GM13976 (cell line): ENCODE measurements at regions not wholly inside any gene's neighbourhood (a gene's known extent, or its start where the extent isn't known, plus 50 kb on each side); places are given as distances from the start of the nearest gene placed in this dataset.

Source experiments
- DNase-seq: peaks from one replicate; pipeline ENCODE4 v3.0.0; 2012; ENCODE audit warnings: low spot score
- in situ Hi-C: fragments of 300-500 bp; cut with MboI; formaldehyde crosslinking; loops from one replicate; pipeline ENCODE4 v1.12.0; 2022; ENCODE audit warnings: low sequenced_read_pairs, mixed read lengths, inconsistent platforms; ENCODE audit not compliant: unreplicated experiment
- TF ChIP-seq, protein P1 (sequence below): IDR thresholded peaks from 2 replicates; pipeline ENCODE4 v1.5.1; 2012; ENCODE audit warnings: borderline replicate concordance, mild to moderate bottlenecking; ENCODE audit not compliant: insufficient read depth; ENCODE audit errors: extremely low read depth, missing control alignments, control extremely low read depth

DNA sequence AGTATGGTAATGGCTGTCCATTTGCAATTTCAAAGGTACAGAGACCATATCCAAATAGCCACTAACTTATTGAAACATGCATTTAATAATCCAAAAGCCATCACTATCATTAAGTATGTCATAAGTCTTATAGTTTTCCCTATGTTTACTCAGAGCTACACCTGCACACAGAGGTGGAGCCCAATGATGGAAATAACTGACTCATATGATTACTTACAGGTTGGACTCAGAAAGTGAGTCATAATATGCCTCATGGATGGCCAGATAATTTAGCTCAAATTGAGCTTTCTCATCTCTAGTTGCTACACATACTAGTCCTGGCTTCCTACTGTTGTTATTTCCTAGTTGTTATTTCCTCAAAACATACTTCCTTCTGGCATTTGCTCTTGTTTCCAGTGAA is 104.4 kb upstream of the KHDRBS2 start:
- TF ChIP-seq, protein P1, sequence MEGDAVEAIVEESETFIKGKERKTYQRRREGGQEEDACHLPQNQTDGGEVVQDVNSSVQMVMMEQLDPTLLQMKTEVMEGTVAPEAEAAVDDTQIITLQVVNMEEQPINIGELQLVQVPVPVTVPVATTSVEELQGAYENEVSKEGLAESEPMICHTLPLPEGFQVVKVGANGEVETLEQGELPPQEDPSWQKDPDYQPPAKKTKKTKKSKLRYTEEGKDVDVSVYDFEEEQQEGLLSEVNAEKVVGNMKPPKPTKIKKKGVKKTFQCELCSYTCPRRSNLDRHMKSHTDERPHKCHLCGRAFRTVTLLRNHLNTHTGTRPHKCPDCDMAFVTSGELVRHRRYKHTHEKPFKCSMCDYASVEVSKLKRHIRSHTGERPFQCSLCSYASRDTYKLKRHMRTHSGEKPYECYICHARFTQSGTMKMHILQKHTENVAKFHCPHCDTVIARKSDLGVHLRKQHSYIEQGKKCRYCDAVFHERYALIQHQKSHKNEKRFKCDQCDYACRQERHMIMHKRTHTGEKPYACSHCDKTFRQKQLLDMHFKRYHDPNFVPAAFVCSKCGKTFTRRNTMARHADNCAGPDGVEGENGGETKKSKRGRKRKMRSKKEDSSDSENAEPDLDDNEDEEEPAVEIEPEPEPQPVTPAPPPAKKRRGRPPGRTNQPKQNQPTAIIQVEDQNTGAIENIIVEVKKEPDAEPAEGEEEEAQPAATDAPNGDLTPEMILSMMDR, result no peak
- no peak for DNase-seq
- in situ Hi-C loops, result no loop called here

DNA sequence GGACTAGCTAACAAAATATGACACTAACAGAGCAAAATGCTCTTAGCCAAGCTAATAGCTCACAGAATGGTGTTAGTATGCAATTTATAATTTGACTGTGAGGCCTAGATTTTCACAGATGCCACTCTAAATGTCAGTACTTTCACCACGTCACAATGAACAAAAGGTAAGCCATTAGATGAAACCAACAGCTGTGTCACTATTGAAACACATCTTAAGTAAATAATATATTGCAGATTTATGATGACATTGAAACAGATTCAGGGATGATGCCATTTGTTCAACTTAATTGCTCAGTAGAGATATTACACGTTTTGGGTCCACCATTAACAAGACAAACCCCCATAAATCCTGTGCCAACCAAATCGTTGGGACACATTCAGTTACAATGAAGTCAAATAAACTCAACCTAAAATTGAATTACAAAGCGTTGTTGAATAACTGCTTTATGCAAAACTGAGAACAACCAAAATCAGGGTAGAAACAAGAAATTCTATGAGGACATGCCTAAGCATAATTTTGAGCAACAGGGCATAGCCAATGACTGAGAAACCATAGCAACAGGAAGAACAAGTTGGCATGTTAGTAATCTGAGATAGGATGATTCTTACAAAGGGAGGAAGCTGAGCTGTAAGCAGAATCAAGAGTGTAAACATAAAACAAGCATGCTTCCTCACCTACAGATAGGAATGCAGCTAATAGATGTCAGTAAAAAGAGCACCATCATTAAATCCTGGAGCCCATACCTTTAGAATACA is 85.6 kb upstream of the KHDRBS2 start:
- in situ Hi-C loops, result no loop called here
- TF ChIP-seq, protein P1, result no peak
- no peak for DNase-seq

GRCh38 chr6:62367601-62368000 is 81.6 kb upstream of the KHDRBS2 start:
- DNase-seq, result peak; percentile 17
- TF ChIP-seq, protein P1, result no peak
- in situ Hi-C loops, result no loop called here

DNA sequence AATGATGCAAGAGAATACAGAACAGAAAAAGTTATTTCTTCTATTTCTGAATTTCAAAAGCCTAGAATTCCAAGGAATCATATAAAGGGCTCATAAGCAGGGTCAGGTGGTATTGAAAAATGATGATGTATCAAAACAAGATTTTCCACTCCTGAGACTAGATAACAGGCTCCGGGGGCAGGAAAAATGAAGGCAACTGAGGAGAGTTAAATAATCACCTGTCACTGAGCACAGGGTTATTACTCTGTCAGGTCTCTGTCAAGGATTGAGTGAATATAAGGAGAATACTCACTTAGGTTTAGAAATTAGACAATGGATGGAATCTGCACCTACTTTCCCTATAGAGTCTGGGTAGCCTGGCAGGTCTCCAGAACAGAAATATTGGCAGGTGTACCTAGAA is 76.1 kb upstream of the KHDRBS2 start:
- DNase-seq, result no peak
- TF ChIP-seq, protein P1, result no peak
- in situ Hi-C loops, result no loop called here

DNA sequence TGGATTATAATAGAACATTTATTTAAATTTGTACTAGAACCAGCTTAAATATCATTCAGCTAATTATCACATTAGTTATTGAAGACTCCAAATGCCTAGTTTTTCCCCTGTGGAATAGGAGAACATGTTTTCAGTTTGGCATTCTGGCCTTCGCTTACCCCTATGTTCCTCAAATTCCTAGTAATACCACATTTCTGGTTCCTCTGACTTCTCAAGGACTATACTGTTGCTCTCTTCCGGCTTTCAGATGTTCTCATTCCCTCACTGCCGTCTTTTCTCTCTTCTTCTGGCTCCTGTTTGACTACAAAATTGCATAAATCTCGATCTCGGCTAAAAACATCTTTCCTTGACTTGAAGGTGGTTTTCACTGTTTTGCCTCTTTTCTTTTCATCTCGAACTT is 71.8 kb upstream of the KHDRBS2 start:
- no peak for DNase-seq
- in situ Hi-C loops, result no loop called here
- TF ChIP-seq, protein P1, result no peak

DNA sequence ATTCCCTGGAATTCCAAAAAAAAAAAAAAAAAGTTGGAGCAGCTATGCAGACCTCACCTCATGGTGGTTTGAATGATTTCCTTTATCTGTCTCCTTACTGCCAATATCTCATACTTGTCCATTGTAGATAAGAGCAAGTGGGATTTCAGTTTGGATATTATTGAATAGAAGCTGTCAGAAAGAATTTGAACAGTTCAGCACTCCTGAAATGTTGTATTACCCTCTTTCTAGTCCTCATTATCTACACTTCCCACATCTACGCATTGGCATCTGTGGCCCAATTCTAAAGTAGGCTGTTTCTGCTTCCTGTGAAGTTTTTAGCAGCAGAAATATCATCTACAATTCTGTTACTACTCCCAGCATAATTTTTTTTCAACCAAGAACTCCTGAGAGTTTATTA is 68.2 kb upstream of the KHDRBS2 start:
- no peak for DNase-seq
- TF ChIP-seq, protein P1, result no peak
- in situ Hi-C loops, result no loop called here
